ENCODE measurements at regions not wholly inside any gene's neighbourhood (a gene's known extent, or its start where the extent isn't known, plus 50 kb on each side); places are given as distances from the start of the nearest gene placed in this dataset.

DNA sequence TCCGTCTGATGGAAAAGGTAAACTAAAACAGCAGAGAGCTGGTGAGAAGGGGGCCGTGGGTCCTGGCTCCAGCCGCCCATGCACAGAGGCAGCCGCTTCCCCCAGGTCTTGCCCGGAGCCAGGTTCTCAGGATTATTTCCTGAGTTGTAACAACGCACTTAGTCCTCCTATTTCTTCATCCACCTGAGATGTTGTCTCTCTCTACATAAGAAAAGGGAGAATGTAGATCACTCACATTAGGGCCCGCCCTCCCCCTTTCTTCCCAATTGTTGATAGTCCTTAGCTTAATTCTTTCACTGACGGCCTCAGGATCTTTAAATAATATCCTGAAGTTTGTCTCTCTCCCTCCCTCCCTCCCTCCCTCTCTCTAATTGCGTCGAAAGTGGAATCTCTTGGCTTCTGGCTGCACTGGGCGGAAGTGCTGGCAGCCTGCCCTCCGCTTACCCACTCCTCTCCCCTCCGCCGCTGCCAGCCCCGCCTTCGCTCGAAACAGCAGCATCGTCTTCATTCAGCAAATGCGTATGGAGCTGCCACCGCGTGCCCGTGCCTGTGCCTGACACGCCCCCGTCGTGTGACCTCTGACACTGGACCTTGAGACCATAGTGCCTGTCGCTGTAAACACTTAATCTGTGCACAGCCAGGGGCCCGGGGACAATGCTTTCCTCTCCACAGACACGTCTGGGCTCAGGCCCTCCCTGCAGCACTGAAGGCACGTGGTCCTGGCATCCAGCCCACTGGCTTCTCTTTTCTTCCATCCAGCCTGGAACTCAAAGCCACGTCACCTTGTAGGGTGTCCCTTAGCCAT is 174.5 kb upstream of the PPP2R2D start:
- no peak for DNase-seq

DNA sequence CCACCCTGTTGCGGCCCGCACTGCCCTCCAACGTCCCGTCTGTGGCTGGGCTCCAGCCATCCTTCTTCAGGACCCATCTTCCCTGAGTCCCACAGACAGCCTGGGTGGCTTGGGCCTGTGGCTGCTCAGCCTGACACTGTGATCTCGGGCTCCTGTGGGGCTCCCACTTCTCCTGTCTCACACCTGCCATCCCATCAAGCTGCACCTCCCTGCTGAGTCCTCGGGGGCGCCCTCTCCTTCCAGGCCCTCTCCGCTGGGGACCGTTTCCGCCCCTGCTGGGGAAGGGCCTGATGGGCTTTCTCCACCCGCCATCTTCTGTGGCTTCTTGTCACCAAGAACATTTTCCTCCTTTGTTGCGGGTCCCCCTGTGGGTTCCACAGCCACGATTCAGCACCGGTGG is 173.8 kb upstream of the PPP2R2D start:
- no peak for DNase-seq

DNA sequence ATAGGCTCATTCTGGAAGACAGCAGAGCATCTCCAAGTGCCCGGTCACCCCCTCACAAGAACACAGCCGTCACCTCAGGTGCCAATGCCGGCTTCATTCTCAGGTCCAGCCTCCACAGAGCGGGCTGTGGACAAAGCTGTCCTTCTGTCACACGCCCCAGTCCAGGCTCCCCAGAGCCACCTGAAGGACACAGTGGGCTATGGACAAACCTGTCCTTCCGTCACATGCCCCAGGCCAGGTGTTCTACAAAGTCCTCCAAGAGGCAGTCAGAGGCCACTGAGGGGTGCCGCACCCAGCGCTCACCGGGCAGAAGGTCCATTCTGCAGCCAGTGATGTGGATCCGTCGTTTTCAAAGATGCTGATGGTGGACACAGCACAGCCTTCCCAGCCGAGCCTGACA is 173.2 kb upstream of the PPP2R2D start:
- no peak for DNase-seq

DNA sequence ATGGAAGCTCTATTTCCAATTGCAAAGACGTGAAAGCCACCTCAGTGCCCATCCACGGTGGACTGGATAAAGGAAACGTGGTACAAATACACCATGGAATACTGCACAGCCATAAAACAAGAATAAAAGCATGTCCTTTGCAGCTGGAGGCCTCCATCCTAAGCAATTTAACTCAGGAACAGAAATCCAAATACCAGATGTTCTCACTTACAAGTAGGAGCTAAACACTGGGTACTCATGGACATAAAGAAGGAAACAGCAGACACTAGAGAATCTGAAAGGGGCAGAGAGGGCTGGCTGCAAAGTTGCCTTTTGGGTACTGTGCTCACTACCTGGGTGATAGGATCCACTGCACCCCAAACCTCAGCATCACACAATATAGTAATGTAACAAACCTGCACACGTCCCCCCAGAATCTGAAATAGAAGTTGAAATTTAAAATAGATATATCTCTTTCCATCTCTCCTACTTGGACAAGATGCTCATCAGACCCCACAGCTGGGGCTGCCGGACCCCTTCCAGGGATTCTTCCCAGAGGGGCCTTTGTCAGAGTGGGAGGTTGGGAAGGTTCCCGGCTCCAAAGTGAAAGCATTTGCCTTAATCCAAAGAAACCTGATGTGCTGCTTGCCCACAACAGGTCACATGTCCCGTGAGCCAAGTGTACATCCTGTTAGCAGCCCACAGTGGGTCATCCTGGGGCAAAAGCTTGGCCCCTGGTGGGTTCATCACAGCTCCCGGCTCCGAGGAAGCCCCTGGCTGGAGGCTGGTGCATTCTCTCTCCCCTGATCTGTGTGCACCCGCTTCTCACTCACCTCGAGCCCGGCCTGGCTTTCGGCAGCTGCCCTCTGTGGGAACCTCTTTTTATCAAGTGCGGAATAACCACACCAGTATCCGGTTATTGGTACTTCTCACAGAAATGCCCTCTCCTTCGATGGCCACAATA is 172.3 kb upstream of the PPP2R2D start:
- DNase-seq: no peak

DNA sequence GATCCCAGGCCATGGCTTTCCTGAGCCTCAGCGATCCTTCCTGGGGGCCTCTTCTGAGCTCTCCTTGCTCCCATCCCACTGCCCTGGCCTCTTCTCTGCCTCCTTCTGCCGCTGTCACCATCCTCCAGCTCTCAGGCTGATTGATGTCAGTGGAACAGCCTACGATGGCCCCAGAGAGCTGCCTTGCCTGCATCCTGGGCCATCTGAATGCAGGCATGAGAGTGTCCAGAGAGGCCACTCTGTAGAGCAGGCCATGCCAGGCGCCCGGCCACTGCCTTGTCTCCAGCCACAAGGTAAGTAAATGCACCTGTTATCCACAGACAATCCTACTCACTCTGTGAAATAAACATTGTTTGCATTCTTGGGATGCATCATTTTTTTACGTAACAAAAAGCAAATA is 171.4 kb upstream of the PPP2R2D start:
- DNase-seq: no peak

DNA sequence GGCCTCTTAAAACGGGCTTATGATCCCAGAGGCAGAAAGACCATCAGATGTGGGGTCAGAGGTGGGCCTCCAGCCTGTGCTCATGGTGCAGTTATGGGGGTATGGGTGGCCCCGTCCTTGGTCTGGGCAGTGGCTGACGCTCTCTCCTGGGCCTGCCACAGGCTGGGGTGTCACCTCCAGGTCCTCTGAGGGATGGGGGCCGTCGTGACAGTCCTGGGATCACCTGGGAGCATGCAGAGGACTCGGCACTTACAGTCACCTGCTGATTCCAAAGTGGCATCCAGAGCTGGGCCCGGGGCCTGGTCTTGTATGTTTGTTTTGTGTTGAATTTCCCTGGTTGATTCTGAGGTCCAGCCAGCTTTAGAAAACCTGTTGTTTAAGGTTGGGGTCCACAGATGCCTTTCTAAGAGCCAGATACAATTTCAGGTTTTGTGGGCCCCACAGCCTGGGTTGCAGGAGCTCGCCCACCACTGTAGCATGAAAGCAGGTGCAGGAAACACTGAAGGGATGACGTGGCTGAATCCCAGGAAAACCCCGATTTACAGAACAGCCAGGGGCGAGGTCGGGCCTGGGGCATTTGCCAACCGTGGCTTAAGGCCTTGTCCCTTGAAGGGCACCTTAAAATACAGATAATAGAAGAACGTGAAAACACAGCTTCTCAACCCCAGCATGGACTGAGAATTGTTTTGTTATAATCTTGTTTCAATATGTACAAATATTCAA is 170.7 kb upstream of the PPP2R2D start:
- DNase-seq: no peak

DNA sequence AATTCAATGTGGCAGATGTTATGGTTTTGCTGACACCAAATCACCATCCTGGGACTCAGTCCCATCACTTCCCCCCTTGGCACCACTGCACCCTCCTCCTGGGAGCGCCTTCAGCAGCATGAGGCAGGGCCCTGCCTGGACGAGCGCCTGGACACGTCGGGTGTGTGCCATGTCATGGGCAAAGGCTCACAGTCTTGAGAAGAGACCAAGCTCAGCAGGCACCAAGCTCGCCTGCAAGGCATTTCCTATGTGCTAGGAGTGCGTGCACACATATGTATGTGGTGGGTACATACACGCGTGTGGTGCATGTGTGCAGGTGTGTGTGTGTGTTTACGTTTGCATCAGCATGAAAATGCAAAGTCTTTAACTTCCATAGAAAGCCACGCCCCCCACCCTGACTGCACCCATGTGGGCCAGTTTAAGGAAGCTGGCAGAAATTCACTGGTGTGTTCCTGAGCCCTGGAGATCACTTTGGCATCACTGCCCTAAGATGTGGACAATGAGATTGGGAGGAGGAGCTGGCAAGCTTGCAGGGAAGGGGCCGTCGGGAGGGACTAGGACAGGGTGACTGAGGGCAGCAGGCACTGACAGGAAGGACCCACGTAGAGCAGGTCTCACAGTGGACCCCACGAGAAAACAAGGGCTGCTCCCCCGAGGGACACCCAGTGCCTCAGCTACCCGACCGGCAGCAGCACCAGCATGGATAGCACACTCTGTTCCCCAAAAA is 169.9 kb upstream of the PPP2R2D start:
- DNase-seq: no peak

DNA sequence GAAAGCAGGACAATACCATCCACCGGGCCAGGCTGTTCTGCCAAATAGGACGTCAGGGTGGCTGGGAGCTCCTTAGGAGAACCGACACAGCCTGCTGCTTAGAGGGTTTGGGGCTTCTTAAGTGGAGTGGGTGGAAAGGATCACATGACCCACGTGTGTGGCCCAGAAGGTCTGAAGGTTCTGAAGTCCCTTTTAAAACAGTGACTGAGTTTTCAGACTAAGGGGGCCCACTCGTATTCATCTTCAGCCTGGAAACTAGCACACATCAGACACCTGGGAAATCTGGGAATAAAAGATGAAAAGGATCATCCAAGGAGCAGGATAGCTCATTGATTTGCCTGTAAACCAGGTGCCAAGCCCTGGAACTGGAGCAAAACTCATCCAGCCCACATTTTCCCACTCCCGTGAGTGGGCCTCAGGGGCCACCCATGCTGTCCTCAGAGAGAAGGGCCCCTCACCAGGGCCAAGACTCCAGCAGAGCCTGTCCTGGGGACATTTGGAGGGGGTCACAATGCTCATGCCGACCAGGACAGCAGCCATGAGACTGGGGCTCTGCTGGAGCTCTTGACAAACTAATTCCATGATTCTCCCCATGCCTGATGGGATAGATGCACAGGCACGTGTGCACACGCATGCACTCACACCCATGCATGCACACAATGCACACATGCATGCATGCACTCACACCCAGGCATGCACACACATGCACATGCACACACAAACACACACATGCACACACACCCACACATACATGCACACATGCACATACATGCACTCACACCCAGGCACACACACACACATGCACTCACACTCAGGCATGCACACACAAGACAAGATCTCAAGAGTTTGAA is 168.8 kb upstream of the PPP2R2D start:
- DNase-seq: no peak

DNA sequence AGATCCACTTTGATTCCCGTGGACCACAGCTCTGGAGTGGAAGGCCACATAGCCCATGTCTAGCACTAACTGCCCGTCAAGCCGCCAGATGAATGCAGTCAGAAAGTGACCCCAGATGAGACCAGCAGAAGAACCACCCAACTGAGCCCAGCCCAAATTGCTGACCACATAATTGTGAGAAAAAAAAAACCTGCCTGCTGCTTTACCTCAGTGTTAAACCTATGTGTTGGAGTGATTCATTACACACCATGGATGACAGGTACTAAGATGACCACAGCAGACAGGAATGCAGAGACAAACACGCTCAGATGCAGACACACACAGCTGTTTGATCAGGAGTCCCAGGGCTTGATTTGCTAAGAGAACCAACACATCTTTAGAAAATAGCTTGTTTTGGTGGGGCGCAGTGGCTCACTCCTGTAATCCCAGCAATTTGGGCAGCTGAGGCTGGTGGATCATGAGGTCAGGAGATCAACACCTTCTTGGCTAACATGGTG is 168.1 kb upstream of the PPP2R2D start:
- no peak for DNase-seq

DNA sequence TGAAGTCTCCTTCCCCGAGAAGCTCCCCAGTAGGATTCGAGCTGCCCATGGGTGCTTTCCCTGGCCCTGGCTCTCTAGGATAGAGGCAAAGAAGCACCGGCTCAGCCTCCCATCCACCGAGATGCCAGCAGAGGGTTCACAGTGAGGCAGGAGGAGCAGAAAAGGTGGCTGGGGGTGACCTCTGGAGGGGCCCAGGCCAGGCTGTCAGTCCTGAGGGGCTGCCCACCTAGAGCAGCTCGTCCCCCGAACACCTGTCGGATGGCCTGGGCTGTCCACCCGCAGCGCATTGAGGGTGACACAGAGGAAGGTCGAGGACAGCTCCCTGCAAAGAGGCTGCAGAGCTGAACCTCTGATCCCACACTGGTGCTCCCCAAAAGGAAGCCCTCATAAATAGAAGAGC is 167.2 kb upstream of the PPP2R2D start:
- DNase-seq: no peak

DNA sequence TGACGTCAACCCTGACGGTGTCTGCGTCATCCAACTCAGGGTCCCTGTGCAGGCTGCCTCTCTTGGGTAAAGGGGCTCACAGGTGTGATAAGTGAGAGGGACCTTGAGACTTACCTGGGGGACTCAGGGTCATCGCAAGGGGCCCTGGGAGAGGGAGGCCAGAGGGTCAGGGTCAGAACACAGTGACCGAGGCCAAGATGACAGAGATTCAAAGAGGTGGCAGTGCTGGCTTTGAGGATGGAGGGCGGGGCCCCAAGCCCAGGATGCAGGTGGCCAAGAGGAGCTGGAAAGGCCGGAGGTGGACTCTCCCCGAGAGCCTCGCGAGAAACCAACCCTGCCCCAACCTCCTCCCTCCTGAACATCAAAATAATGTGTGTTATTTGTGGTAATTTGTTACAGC is 165.2 kb upstream of the PPP2R2D start:
- no peak for DNase-seq

DNA sequence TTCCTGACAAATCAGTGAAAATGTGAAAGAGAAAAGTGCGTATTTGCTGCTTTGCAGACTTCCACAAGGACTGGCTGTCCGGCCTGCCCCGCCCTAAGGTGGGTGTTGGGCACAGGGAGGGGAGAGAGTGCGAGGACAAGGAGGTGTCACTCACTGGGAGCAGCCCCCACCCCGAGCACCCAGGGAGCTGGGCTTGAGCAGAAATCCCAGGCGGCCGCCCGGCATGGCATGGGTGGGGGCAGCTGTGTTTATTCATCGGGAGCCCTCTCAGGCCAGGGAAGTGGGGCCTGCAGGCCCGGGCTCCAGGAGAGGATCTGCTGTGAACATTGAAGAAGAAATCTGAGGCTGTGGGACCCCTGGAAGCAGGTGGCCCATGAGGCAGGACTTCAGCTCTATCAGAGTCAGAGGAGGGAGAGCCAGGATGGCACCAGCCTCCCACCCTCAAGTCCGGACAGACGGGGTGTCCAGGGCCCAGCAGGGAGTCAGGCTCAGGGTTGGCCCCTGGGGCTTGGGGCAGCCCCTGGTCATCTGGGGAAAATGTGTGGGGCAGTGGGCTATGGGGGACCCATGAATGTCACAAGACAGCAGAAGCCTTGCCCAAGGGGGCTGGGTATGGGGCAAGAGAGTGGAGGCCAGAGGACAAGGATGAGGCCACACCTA is 164.4 kb upstream of the PPP2R2D start:
- DNase-seq: no peak

DNA sequence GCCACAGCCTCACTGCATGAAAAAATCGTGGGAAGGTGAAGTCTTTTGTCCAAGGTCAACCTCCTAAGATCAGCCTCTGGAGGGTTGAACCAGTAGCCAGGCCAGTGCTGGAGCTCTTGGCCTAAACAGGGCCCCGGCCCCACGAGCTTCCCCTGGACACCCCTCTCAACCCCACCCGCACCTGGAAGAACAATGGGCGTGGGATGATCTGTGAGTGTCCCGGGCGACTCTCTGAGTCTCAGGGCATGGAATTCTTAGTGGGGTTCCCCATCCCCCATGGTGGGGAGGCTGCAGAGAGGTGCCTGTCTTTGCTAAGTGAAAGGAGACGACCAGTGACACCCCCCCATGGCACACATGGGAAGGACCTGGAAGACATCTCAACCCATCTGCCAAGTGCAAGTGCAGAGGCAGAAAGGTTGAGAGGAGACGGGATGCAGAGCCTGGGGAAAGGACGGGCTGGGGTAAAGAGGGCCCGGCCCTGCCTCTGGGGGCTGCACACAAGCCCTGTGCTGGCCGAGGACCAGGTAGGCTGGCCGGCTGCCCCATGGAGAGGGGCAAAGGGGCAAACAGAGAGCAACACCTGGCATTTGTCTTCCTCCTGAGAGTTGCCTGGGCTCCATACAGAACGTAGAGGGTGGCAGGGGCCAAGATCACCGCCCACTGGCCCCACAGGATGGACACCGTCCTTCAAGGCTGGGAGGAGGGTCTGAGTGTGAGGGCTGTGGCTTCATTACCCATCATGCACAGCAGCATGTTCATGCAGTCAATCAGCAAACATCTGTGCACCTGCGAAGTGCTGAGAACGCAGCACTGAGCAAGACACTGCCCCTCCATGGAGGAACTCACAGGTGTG is 163.0 kb upstream of the PPP2R2D start:
- DNase-seq: no peak

DNA sequence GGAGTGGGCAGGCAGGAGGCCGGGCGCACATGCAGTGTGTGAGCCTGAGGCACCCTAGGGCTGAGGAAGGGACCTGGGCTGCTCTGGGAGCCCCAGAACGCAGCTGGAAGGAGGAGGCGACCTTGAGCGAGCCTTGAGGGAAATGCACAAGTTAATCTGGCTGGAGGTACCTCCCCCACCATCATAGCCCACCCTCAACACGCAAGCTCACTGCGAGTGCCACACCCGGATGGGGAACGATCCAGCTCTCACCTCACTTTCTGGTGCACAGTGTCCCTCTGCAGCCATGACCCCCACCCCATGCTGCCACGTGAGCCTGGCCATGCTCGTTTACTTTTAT is 162.4 kb upstream of the PPP2R2D start:
- no peak for DNase-seq

DNA sequence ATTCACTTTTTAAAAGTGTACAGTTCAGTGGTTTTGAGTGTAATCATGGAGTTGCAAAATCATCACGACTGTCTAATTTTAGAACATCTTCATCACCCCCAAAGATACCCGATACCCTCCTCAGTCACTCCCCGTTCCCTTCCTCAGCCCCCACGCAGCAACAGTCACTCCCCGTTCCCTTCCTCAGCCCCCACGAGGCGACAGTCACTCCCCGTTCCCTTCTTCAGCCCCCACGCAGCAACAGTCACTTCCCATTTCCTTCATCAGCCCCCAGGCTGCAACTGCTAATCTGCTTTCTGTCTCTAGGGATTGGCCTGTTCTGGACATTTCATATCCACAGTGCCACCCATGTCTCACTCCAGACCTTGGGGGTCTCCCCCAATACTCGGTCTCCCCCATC is 161.6 kb upstream of the PPP2R2D start:
- DNase-seq: no peak

DNA sequence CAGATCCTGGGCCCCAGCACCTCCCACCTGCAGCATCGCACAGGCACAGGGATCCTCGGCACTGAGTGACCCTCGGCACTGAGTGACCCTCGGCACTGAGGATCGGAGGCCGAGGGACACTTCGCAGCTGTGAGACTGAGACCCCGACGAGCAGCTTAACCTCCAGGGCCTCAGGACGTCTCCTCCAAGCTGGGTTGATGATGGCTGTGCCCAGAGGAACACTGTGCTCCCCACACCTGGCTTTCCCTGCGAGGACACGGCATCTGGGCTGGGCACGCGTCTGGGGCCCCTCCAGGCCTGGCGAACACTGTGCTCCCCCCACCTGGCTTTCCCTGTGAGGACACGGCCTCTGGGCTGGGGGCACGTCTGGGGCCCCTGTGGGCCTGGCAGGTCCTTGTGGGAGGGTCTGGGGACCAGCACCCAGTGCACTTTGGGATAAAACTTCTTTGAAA is 158.3 kb upstream of the PPP2R2D start:
- no peak for DNase-seq

DNA sequence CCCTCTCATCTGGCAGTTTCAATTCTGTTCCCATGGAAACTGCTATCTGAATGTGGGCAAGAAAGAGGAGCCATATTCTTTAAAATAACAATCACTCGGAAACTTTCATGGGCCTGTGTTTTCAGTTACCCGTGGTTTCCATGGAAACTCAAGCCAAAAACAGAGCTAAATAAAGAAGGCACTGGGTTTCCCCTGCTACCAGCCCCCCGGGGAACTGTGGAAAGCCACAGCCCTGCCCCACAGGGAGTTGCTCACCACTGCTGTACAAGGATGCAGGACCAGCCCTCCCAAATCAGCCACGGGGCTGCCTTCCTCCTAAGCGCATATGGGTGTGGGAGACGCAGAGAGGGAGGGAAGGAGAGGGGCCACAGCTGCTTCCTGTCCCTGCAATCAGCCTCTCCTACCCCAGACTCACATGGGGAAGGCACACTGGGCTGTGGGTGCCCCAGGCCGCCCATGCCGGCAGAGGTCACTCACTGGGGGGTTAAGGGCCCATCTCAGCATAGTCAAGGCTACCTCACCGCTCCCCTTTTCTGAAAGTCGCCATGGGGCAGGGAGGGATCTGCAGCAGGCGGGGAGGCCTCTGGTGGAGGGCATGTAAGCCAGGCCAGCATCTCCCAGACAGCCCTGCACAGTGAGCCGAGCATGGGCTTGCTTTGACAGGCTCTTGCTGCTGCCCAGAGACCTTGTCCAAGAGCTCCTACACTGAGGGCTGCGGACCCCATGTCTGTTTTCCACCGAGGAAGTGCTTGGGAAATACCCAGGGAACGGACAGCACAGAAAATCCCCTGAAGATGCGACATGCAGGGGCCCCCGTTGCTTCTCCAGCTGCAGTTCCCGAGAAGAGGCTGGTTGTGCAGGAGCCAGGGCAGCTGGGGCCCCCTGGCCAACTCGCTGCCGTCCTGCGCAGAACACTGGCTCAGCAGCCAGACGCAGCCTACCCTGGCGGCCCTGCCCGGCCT is 157.3 kb upstream of the PPP2R2D start:
- DNase-seq: peak; percentile 83

DNA sequence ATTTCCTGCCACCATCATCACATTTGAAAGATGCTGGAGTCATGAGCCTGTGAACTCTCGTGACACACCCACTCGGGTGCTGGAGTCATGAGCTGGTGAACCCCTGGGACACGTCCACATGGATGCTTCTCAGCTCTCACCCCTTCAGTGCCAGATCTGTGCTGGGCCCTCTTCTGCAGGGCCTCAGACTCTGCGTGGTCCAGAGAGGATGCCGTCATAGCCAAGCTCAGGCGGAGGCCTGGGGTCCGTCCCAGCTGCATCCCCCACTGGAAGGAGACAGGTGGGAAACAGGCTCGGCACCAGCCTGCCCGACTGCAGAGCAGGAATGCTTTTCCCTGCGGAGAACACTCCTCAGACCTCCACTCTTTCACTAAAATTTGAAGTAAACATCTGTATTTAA is 156.5 kb upstream of the PPP2R2D start:
- DNase-seq: no peak

DNA sequence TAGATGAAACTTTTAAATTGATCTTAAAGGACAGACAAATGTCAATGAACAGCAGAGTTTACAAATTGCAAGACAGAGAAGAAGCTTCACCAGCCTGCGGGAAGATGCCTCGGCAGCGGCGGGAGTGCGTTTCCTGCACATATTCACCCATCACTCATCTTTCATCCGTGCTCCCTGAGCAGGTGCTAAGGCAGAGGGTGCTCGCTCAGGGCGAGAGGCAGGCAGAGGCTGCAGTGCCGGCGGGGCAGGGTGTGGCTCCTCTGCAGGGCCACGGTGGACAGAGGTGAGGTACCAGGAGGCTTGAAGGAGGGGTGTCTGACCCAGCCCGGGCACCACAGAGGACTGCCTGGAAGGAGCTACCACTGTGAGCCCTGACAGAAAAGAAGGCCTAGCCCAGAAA is 155.2 kb upstream of the PPP2R2D start:
- no peak for DNase-seq
